ENCODE measurements at regions not wholly inside any gene's neighbourhood (a gene's known extent, or its start where the extent isn't known, plus 50 kb on each side); places are given as distances from the start of the nearest gene placed in this dataset.

DNA sequence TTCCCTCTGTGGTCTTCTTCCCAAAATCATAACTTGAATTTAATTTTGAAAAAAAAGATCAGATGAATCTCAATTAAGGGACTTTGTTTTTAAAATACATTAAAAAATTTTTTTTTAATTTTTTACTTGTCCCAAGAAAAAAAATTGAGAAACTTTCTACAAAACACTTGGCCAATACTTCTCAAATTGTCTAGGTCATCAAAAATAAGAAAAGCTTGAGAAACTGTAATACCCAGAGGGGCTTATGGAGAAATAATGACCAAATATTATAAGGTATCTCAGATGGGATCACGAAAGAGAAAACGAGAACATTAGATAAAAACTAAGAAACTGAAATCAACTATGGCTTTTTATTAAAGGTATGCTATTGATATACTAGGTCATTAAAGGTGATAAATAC lies 835.0 kb downstream of the GATA3 start:
- no peak for ATAC-seq
- no peak for TF ChIP-seq ZFP30 (CRISPR knock-in tag; IDR thresholded peaks at IDR 0.05)
- no peak for TF ChIP-seq ZNF565 (CRISPR knock-in tag; conservative IDR thresholded peaks at IDR 0.05; ENCODE audit: low read depth)
- TF ChIP-seq, protein P1, sequence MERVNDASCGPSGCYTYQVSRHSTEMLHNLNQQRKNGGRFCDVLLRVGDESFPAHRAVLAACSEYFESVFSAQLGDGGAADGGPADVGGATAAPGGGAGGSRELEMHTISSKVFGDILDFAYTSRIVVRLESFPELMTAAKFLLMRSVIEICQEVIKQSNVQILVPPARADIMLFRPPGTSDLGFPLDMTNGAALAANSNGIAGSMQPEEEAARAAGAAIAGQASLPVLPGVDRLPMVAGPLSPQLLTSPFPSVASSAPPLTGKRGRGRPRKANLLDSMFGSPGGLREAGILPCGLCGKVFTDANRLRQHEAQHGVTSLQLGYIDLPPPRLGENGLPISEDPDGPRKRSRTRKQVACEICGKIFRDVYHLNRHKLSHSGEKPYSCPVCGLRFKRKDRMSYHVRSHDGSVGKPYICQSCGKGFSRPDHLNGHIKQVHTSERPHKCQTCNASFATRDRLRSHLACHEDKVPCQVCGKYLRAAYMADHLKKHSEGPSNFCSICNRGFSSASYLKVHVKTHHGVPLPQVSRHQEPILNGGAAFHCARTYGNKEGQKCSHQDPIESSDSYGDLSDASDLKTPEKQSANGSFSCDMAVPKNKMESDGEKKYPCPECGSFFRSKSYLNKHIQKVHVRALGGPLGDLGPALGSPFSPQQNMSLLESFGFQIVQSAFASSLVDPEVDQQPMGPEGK (CRISPR knock-in tag; IDR thresholded peaks at IDR 0.05; ENCODE audit: borderline replicate concordance): no peak
- no peak for TF ChIP-seq ZC3H10 (CRISPR knock-in tag; IDR thresholded peaks at IDR 0.05)
- no peak for TF ChIP-seq TCF4 (CRISPR knock-in tag; IDR thresholded peaks at IDR 0.05; ENCODE audit: borderline replicate concordance)
- TF ChIP-seq GLIS3 (CRISPR knock-in tag; IDR thresholded peaks at IDR 0.05): no peak
- TF ChIP-seq PPARA (CRISPR knock-in tag; IDR thresholded peaks at IDR 0.05; ENCODE audit: borderline replicate concordance): no peak
- no peak for TF ChIP-seq CSDC2 (CRISPR knock-in tag; IDR thresholded peaks at IDR 0.05)
- no peak for TF ChIP-seq TOX (CRISPR knock-in tag; IDR thresholded peaks at IDR 0.05; ENCODE audit: borderline replicate concordance)
- TF ChIP-seq ISL1 (CRISPR knock-in tag; IDR thresholded peaks at IDR 0.05): no peak
- TF ChIP-seq, protein P2, sequence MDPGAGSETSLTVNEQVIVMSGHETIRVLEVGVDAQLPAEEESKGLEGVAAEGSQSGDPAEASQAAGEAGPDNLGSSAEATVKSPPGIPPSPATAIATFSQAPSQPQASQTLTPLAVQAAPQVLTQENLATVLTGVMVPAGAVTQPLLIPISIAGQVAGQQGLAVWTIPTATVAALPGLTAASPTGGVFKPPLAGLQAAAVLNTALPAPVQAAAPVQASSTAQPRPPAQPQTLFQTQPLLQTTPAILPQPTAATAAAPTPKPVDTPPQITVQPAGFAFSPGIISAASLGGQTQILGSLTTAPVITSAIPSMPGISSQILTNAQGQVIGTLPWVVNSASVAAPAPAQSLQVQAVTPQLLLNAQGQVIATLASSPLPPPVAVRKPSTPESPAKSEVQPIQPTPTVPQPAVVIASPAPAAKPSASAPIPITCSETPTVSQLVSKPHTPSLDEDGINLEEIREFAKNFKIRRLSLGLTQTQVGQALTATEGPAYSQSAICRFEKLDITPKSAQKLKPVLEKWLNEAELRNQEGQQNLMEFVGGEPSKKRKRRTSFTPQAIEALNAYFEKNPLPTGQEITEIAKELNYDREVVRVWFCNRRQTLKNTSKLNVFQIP (CRISPR knock-in tag; IDR thresholded peaks at IDR 0.05; ENCODE audit: borderline replicate concordance, low read depth): no peak
- TF ChIP-seq, protein P3, sequence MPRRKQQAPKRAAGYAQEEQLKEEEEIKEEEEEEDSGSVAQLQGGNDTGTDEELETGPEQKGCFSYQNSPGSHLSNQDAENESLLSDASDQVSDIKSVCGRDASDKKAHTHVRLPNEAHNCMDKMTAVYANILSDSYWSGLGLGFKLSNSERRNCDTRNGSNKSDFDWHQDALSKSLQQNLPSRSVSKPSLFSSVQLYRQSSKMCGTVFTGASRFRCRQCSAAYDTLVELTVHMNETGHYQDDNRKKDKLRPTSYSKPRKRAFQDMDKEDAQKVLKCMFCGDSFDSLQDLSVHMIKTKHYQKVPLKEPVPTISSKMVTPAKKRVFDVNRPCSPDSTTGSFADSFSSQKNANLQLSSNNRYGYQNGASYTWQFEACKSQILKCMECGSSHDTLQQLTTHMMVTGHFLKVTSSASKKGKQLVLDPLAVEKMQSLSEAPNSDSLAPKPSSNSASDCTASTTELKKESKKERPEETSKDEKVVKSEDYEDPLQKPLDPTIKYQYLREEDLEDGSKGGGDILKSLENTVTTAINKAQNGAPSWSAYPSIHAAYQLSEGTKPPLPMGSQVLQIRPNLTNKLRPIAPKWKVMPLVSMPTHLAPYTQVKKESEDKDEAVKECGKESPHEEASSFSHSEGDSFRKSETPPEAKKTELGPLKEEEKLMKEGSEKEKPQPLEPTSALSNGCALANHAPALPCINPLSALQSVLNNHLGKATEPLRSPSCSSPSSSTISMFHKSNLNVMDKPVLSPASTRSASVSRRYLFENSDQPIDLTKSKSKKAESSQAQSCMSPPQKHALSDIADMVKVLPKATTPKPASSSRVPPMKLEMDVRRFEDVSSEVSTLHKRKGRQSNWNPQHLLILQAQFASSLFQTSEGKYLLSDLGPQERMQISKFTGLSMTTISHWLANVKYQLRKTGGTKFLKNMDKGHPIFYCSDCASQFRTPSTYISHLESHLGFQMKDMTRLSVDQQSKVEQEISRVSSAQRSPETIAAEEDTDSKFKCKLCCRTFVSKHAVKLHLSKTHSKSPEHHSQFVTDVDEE (CRISPR knock-in tag; IDR thresholded peaks at IDR 0.05): no peak
- TF ChIP-seq, protein P4, sequence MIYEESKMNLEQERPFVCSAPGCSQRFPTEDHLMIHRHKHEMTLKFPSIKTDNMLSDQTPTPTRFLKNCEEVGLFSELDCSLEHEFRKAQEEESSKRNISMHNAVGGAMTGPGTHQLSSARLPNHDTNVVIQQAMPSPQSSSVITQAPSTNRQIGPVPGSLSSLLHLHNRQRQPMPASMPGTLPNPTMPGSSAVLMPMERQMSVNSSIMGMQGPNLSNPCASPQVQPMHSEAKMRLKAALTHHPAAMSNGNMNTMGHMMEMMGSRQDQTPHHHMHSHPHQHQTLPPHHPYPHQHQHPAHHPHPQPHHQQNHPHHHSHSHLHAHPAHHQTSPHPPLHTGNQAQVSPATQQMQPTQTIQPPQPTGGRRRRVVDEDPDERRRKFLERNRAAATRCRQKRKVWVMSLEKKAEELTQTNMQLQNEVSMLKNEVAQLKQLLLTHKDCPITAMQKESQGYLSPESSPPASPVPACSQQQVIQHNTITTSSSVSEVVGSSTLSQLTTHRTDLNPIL (CRISPR knock-in tag; IDR thresholded peaks at IDR 0.05; ENCODE audit: low read depth): no peak
- no peak for TF ChIP-seq ZNF8 (CRISPR knock-in tag; IDR thresholded peaks at IDR 0.05)
- no peak for TF ChIP-seq BACH2 (CRISPR knock-in tag; IDR thresholded peaks at IDR 0.05; ENCODE audit: borderline replicate concordance)
- no peak for TF ChIP-seq ZNF70 (CRISPR knock-in tag; IDR thresholded peaks at IDR 0.05)
- no peak for TF ChIP-seq ESRRG (CRISPR knock-in tag; IDR thresholded peaks at IDR 0.05)

DNA sequence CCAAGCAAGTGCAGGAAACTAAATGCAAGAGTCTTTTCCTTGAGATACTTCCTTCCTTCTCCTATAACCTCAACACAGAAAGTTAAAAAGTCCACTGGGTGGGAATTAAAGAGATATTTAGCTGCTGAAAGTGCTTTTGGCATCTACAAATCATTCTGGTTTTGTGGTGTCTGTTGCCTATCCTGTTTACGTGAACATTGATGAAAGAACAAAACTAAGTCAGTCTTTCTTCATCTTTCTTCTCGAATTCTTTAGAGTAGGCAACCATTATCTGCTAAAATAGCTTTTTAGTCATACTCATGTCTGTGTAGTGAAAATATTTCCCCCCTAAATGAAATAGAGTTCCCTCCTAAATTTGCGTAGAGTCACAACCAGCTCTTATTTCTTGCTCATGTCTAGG lies 838.6 kb downstream of the GATA3 start:
- TF ChIP-seq ZNF70 (CRISPR knock-in tag; IDR thresholded peaks at IDR 0.05) (no peak), GLIS3 (CRISPR knock-in tag; IDR thresholded peaks at IDR 0.05) (no peak), CSDC2 (CRISPR knock-in tag; IDR thresholded peaks at IDR 0.05) (no peak), ZFP30 (CRISPR knock-in tag; IDR thresholded peaks at IDR 0.05) (no peak), BACH2 (CRISPR knock-in tag; IDR thresholded peaks at IDR 0.05; ENCODE audit: borderline replicate concordance) (no peak), ZFP3 (CRISPR knock-in tag; IDR thresholded peaks at IDR 0.05) (no peak), PPARA (CRISPR knock-in tag; IDR thresholded peaks at IDR 0.05; ENCODE audit: borderline replicate concordance) (no peak), ZC3H10 (CRISPR knock-in tag; IDR thresholded peaks at IDR 0.05) (no peak), ARNTL (CRISPR knock-in tag; IDR thresholded peaks at IDR 0.05; ENCODE audit: borderline replicate concordance, low read depth) (no peak), ZNF565 (CRISPR knock-in tag; conservative IDR thresholded peaks at IDR 0.05; ENCODE audit: low read depth) (no peak), RARB (CRISPR knock-in tag; IDR thresholded peaks at IDR 0.05) (no peak), TOX (CRISPR knock-in tag; IDR thresholded peaks at IDR 0.05; ENCODE audit: borderline replicate concordance) (no peak), TCF4 (CRISPR knock-in tag; IDR thresholded peaks at IDR 0.05; ENCODE audit: borderline replicate concordance) (no peak), SNAI2 (CRISPR knock-in tag; IDR thresholded peaks at IDR 0.05) (no peak)
- TF ChIP-seq, protein P4 (CRISPR knock-in tag; IDR thresholded peaks at IDR 0.05; ENCODE audit: low read depth): no peak
- TF ChIP-seq, protein P5, sequence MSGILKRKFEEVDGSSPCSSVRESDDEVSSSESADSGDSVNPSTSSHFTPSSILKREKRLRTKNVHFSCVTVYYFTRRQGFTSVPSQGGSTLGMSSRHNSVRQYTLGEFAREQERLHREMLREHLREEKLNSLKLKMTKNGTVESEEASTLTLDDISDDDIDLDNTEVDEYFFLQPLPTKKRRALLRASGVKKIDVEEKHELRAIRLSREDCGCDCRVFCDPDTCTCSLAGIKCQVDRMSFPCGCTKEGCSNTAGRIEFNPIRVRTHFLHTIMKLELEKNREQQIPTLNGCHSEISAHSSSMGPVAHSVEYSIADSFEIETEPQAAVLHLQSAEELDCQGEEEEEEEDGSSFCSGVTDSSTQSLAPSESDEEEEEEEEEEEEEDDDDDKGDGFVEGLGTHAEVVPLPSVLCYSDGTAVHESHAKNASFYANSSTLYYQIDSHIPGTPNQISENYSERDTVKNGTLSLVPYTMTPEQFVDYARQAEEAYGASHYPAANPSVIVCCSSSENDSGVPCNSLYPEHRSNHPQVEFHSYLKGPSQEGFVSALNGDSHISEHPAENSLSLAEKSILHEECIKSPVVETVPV (CRISPR knock-in tag; IDR thresholded peaks at IDR 0.05): no peak
- TF ChIP-seq, protein P1 (CRISPR knock-in tag; IDR thresholded peaks at IDR 0.05; ENCODE audit: borderline replicate concordance): no peak
- TF ChIP-seq, protein P2 (CRISPR knock-in tag; IDR thresholded peaks at IDR 0.05; ENCODE audit: borderline replicate concordance, low read depth): no peak
- ATAC-seq: no peak
